ENCODE measurements at regions not wholly inside any gene's neighbourhood (a gene's known extent, or its start where the extent isn't known, plus 50 kb on each side); places are given as distances from the start of the nearest gene placed in this dataset.
A peak's percentile ranks its signal among the peaks of the same experiment; 100 is the strongest.

DNA sequence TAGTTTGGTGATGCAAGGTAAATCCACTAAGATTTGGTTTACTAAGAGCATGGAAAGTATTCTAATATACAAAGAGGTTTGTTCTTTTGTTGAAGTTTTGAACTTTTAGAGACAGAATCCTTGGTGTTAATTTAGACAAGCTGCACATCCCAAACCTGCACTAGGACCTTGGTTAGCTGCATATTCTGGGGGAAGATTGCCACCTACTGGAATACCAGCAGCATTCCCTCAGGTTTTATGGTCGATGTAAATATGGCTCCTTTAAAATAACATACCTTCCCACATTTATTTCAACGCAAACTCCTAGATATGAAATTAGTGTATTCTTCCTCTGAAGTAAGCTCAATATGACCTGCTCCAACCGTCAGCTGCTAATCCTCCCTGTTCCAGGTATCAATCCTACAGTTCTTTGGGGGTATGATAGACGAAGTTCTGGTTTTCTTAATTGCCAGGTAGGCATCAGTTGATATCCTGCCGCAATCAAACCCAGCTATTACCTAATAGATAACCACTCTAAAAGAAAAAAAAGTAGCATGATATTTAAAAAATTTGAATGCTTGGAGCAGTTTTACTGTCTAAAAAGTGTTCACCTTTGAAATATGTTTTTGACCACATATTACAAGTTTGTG, 624.1 kb downstream of the ISL1 start:
- TF ChIP-seq EZH2 (IDR thresholded peaks at IDR 0.05; ENCODE audit: insufficient read depth, low read length), result no peak
- TF ChIP-seq, protein P1, sequence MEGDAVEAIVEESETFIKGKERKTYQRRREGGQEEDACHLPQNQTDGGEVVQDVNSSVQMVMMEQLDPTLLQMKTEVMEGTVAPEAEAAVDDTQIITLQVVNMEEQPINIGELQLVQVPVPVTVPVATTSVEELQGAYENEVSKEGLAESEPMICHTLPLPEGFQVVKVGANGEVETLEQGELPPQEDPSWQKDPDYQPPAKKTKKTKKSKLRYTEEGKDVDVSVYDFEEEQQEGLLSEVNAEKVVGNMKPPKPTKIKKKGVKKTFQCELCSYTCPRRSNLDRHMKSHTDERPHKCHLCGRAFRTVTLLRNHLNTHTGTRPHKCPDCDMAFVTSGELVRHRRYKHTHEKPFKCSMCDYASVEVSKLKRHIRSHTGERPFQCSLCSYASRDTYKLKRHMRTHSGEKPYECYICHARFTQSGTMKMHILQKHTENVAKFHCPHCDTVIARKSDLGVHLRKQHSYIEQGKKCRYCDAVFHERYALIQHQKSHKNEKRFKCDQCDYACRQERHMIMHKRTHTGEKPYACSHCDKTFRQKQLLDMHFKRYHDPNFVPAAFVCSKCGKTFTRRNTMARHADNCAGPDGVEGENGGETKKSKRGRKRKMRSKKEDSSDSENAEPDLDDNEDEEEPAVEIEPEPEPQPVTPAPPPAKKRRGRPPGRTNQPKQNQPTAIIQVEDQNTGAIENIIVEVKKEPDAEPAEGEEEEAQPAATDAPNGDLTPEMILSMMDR (IDR thresholded peaks at IDR 0.05; ENCODE audit: insufficient read depth, low read depth, low read length), result peak; percentile 65

Measured in astrocyte (in vitro differentiated cells and primary cell).